Tongue (tissue), 1 donor: ENCODE measurements at regions not wholly inside any gene's neighbourhood (a gene's known extent, or its start where the extent isn't known, plus 50 kb on each side); places are given as distances from the start of the nearest gene placed in this dataset.

Source experiments
- DNase-seq: peaks from one replicate; pipeline ENCODE4 v3.0.0-alpha.2; 2015

GRCh38 chrX:109312757-109313156, 169.1 kb downstream of the GUCY2F start:
- no peak for DNase-seq

GRCh38 chrX:109310031-109310430, 171.9 kb downstream of the GUCY2F start:
- no peak for DNase-seq

GRCh38 chrX:109301177-109301576, 180.7 kb downstream of the GUCY2F start:
- DNase-seq: no peak

- no peak for DNase-seq
These were observed 181.5 kb downstream of the GUCY2F start for GRCh38 chrX:109300415-109300814.

- peak; percentile 8 for DNase-seq
These were observed 182.8 kb downstream of the GUCY2F start for GRCh38 chrX:109299091-109299490.

- no peak for DNase-seq
These were observed 187.6 kb downstream of the GUCY2F start for GRCh38 chrX:109294097-109294814.

GRCh38 chrX:109283870-109284269, 198.0 kb downstream of the GUCY2F start:
- DNase-seq: no peak

GRCh38 chrX:109281483-109282275, 200.2 kb downstream of the GUCY2F start:
- DNase-seq: peak; percentile 1

- DNase-seq: no peak
These were observed 207.1 kb downstream of the GUCY2F start for GRCh38 chrX:109274806-109275205.

- peak; percentile 1 for DNase-seq
These were observed 211.1 kb downstream of the GUCY2F start for GRCh38 chrX:109270580-109271484.

- DNase-seq: no peak
These were observed 213.5 kb downstream of the GUCY2F start for GRCh38 chrX:109268340-109268739.

GRCh38 chrX:109266034-109266433, 215.9 kb downstream of the GUCY2F start:
- no peak for DNase-seq

- no peak for DNase-seq
These were observed 217.0 kb downstream of the GUCY2F start for GRCh38 chrX:109264878-109265277.

GRCh38 chrX:109261279-109261678, 220.6 kb downstream of the GUCY2F start:
- DNase-seq: no peak

GRCh38 chrX:109252789-109253188, 229.1 kb downstream of the GUCY2F start:
- no peak for DNase-seq

GRCh38 chrX:109218761-109219160, 263.1 kb downstream of the GUCY2F start:
- DNase-seq: no peak

GRCh38 chrX:109199726-109200125, 282.2 kb downstream of the GUCY2F start:
- no peak for DNase-seq

GRCh38 chrX:109190542-109190941, 291.3 kb downstream of the GUCY2F start:
- DNase-seq: no peak

GRCh38 chrX:109187473-109188168, 294.3 kb downstream of the GUCY2F start:
- no peak for DNase-seq

- DNase-seq: no peak
These were observed 294.9 kb downstream of the GUCY2F start for GRCh38 chrX:109186939-109187338.

GRCh38 chrX:109184506-109185139, 297.3 kb downstream of the GUCY2F start:
- no peak for DNase-seq
